ENCODE measurements at regions not wholly inside any gene's neighbourhood (a gene's known extent, or its start where the extent isn't known, plus 50 kb on each side); places are given as distances from the start of the nearest gene placed in this dataset.
"Not testable (repeated sequence)": the region's sequence is repeated elsewhere in the genome, so short reads cannot be mapped to it uniquely, and the experiment has no call there.

- H3K14ac ChIP-seq (ENCODE audit: insufficient read length); H3K36me3 ChIP-seq (ENCODE audit: control insufficient read depth in 2 of 4, insufficient read depth in 4 of 4, low read length in 3 of 4); H3K23ac ChIP-seq (ENCODE audit: insufficient read length); DNase-seq (ENCODE audit: low read depth in 1 of 2, low spot score in 2 of 2); H3K4me2 ChIP-seq (ENCODE audit: insufficient read depth in 1 of 2, low read depth in 2 of 2, low read length in 2 of 2); H2BK15ac ChIP-seq (ENCODE audit: low read length); H2BK5ac ChIP-seq (ENCODE audit: low read depth, low read length); H2AK5ac ChIP-seq (ENCODE audit: low read depth, low read length); H2BK120ac ChIP-seq (replicated peaks; ENCODE audit: low read depth, low read length); FAIRE-seq; H3K9ac ChIP-seq (replicated peaks in 1 of 4; ENCODE audit: extremely low read depth in 1 of 4, low read depth in 3 of 4, low read length in 3 of 4); H2BK20ac ChIP-seq (ENCODE audit: low read length); H3K4me1 ChIP-seq (replicated peaks in 1 of 4; ENCODE audit: control insufficient read depth in 3 of 4, insufficient read depth in 4 of 4, low read length in 3 of 4); H2BK12ac ChIP-seq (ENCODE audit: low read depth, low read length); H3K56ac ChIP-seq (replicated peaks; ENCODE audit: insufficient read length, low read depth, low read length); POLR2A ChIA-PET (ENCODE audit: partially characterized antibody); H2AFZ ChIP-seq (ENCODE audit: low read length); H3K79me2 ChIP-seq (ENCODE audit: control insufficient read depth in 1 of 2, insufficient read depth in 2 of 2, low read length in 2 of 2); H4K5ac ChIP-seq (ENCODE audit: insufficient read length, low read depth, low read length); CTCF ChIA-PET (ENCODE audit: partially characterized antibody); H3K4me3 ChIP-seq (ENCODE audit: extremely low read depth in 1 of 4, insufficient read depth in 2 of 4, low read depth in 3 of 4, low read length in 4 of 4); H3K23me2 ChIP-seq (ENCODE audit: low read depth, low read length); H3K27ac ChIP-seq (ENCODE audit: low read depth, low read length); H3K4ac ChIP-seq (replicated peaks; ENCODE audit: insufficient read length, low read depth, low read length); H4K91ac ChIP-seq (replicated peaks; ENCODE audit: insufficient read length, low read length); H3K79me1 ChIP-seq (ENCODE audit: low read depth, low read length); H4K20me1 ChIP-seq (replicated peaks in 1 of 2; ENCODE audit: control insufficient read depth in 1 of 2, insufficient read depth in 2 of 2, low read length in 2 of 2); H3K27me3 ChIP-seq (replicated peaks in 1 of 4; ENCODE audit: control insufficient read depth in 3 of 4, extremely low read depth in 1 of 4, insufficient read depth in 3 of 4, low read length in 3 of 4); H4K8ac ChIP-seq (ENCODE audit: extremely low read depth, insufficient read depth, low read length); H3K18ac ChIP-seq (ENCODE audit: extremely low read depth, low read length): not testable (repeated sequence)
- peaks cover 18 to 22% of the 10 kb centered on the region in 2 experiments for H3K9me3 ChIP-seq (ENCODE audit: insufficient read depth in 2 of 2, low read depth in 1 of 2, low read length in 1 of 2)
- 78% methylated on average over 4 of the region's 4 CpGs; no CpG with 5 or more reads in 1 of the 2 experiments for WGBS, 2 experiments (ENCODE audit: extremely low coverage in 1 of 2, insufficient coverage in 1 of 2, insufficient read length in 1 of 2, insufficient replicate concordance in 2 of 2, low coverage in 1 of 2, low lambda C conversion rate in 2 of 2, missing lambda C conversion rate in 1 of 2)
These were observed 668.3 kb downstream of the PRIM2 start for GRCh38 chr6:57985734-57986133.

- H4K20me1 ChIP-seq (replicated peaks in 1 of 2; ENCODE audit: control insufficient read depth in 1 of 2, insufficient read depth in 2 of 2, low read length in 2 of 2); H3K23me2 ChIP-seq (ENCODE audit: low read depth, low read length); H3K4me3 ChIP-seq (ENCODE audit: extremely low read depth in 1 of 4, insufficient read depth in 2 of 4, low read depth in 3 of 4, low read length in 4 of 4); H3K79me2 ChIP-seq (ENCODE audit: control insufficient read depth in 1 of 2, insufficient read depth in 2 of 2, low read length in 2 of 2); FAIRE-seq; H3K79me1 ChIP-seq (ENCODE audit: low read depth, low read length); H3K14ac ChIP-seq (ENCODE audit: insufficient read length); H2AK5ac ChIP-seq (ENCODE audit: low read depth, low read length); H4K8ac ChIP-seq (ENCODE audit: extremely low read depth, insufficient read depth, low read length); H2AFZ ChIP-seq (ENCODE audit: low read length); H2BK15ac ChIP-seq (ENCODE audit: low read length); H3K4me2 ChIP-seq (ENCODE audit: insufficient read depth in 1 of 2, low read depth in 2 of 2, low read length in 2 of 2); H4K91ac ChIP-seq (replicated peaks; ENCODE audit: insufficient read length, low read length); DNase-seq (ENCODE audit: low read depth in 1 of 2, low spot score in 2 of 2); H2BK12ac ChIP-seq (ENCODE audit: low read depth, low read length); POLR2A ChIA-PET (ENCODE audit: partially characterized antibody); H3K56ac ChIP-seq (replicated peaks; ENCODE audit: insufficient read length, low read depth, low read length); H3K18ac ChIP-seq (ENCODE audit: extremely low read depth, low read length); H3K4me1 ChIP-seq (replicated peaks in 1 of 4; ENCODE audit: control insufficient read depth in 3 of 4, insufficient read depth in 4 of 4, low read length in 3 of 4); H3K23ac ChIP-seq (ENCODE audit: insufficient read length); H3K27ac ChIP-seq (ENCODE audit: low read depth, low read length); H3K36me3 ChIP-seq (ENCODE audit: control insufficient read depth in 2 of 4, insufficient read depth in 4 of 4, low read length in 3 of 4); H2BK5ac ChIP-seq (ENCODE audit: low read depth, low read length); H3K4ac ChIP-seq (replicated peaks; ENCODE audit: insufficient read length, low read depth, low read length); H2BK120ac ChIP-seq (replicated peaks; ENCODE audit: low read depth, low read length); H3K27me3 ChIP-seq (replicated peaks in 1 of 4; ENCODE audit: control insufficient read depth in 3 of 4, extremely low read depth in 1 of 4, insufficient read depth in 3 of 4, low read length in 3 of 4); CTCF ChIA-PET (ENCODE audit: partially characterized antibody); H4K5ac ChIP-seq (ENCODE audit: insufficient read length, low read depth, low read length); H2BK20ac ChIP-seq (ENCODE audit: low read length); H3K9ac ChIP-seq (replicated peaks in 1 of 4; ENCODE audit: extremely low read depth in 1 of 4, low read depth in 3 of 4, low read length in 3 of 4): not testable (repeated sequence)
- peaks cover 19 to 22% of the 10 kb centered on the region in 2 experiments for H3K9me3 ChIP-seq (ENCODE audit: insufficient read depth in 2 of 2, low read depth in 1 of 2, low read length in 1 of 2)
- WGBS, 2 experiments (ENCODE audit: extremely low coverage in 1 of 2, insufficient coverage in 1 of 2, insufficient read length in 1 of 2, insufficient replicate concordance in 2 of 2, low coverage in 1 of 2, low lambda C conversion rate in 2 of 2, missing lambda C conversion rate in 1 of 2): 92% methylated on average over 2 of the region's 2 CpGs; no CpG with 5 or more reads in 1 of the 2 experiments
These were observed 669.2 kb downstream of the PRIM2 start for GRCh38 chr6:57986584-57986983.
